ENCODE measurements at regions not wholly inside any gene's neighbourhood (a gene's known extent, or its start where the extent isn't known, plus 50 kb on each side); places are given as distances from the start of the nearest gene placed in this dataset.
"Not testable (repeated sequence)": the region's sequence is repeated elsewhere in the genome, so short reads cannot be mapped to it uniquely, and the experiment has no call there.

DNA sequence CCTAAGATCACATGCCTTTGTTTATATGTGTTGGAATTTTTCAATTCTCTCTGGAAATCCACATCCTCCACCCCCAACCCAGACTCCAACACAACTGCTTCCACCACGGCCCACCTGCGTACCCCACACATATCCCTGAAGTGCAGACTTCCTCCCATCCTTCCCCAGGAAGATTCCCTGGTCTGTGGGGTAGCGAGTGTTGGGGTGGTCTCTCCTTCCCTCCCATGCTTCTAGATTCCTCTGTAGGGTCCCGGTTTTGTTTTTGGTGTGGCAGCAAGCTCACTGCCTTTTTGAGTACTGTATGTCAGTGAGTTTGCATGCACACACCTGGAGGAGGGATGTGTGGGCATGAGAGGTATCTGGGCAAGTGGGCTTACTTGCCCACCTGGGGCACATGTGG, 127.6 kb downstream of the MRPL14 start:
- CTCF ChIA-PET: no interaction called here
- no peaks in the 10 kb centered on the region; the same call in 1 of the 2 replicates for H3K4me1 ChIP-seq (ENCODE audit: control insufficient read depth, insufficient read depth, low read length)
- in situ Hi-C loops (cut with HindIII; ENCODE audit: low pct_unique_long_range_greater_than_20kb, low sequenced_read_pairs): no loop called here
- no peaks in the 10 kb centered on the region for H3K9me3 ChIP-seq (ENCODE audit: control insufficient read depth, insufficient read depth, low read depth, low read length)
- POLR2A ChIA-PET: interaction anchor here (0.6 kb wide), 1 partner anchor 15 kb away, joined by 3 read pairs; no protein-coding TSS in a partner anchor
- no peak overlapping the region for H3K27ac ChIP-seq (ENCODE audit: low read length)
- TF ChIP-seq, protein P1, sequence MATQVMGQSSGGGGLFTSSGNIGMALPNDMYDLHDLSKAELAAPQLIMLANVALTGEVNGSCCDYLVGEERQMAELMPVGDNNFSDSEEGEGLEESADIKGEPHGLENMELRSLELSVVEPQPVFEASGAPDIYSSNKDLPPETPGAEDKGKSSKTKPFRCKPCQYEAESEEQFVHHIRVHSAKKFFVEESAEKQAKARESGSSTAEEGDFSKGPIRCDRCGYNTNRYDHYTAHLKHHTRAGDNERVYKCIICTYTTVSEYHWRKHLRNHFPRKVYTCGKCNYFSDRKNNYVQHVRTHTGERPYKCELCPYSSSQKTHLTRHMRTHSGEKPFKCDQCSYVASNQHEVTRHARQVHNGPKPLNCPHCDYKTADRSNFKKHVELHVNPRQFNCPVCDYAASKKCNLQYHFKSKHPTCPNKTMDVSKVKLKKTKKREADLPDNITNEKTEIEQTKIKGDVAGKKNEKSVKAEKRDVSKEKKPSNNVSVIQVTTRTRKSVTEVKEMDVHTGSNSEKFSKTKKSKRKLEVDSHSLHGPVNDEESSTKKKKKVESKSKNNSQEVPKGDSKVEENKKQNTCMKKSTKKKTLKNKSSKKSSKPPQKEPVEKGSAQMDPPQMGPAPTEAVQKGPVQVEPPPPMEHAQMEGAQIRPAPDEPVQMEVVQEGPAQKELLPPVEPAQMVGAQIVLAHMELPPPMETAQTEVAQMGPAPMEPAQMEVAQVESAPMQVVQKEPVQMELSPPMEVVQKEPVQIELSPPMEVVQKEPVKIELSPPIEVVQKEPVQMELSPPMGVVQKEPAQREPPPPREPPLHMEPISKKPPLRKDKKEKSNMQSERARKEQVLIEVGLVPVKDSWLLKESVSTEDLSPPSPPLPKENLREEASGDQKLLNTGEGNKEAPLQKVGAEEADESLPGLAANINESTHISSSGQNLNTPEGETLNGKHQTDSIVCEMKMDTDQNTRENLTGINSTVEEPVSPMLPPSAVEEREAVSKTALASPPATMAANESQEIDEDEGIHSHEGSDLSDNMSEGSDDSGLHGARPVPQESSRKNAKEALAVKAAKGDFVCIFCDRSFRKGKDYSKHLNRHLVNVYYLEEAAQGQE (IDR thresholded peaks at IDR 0.05; ENCODE audit: insufficient read depth in 1 of 2, low read depth in 2 of 2, low read length in 1 of 2): no peak
- no peak for TF ChIP-seq SIN3A (IDR thresholded peaks at IDR 0.05; ENCODE audit: borderline replicate concordance, insufficient read depth, low read depth, low read length)
- no peak for TF ChIP-seq POLR2AphosphoS5 (IDR thresholded peaks at IDR 0.05; ENCODE audit: low read depth, low read length)
- no peak for TF ChIP-seq TCF7L2 (IDR thresholded peaks at IDR 0.05; ENCODE audit: low read depth, low read length)
- TF ChIP-seq, protein P2, sequence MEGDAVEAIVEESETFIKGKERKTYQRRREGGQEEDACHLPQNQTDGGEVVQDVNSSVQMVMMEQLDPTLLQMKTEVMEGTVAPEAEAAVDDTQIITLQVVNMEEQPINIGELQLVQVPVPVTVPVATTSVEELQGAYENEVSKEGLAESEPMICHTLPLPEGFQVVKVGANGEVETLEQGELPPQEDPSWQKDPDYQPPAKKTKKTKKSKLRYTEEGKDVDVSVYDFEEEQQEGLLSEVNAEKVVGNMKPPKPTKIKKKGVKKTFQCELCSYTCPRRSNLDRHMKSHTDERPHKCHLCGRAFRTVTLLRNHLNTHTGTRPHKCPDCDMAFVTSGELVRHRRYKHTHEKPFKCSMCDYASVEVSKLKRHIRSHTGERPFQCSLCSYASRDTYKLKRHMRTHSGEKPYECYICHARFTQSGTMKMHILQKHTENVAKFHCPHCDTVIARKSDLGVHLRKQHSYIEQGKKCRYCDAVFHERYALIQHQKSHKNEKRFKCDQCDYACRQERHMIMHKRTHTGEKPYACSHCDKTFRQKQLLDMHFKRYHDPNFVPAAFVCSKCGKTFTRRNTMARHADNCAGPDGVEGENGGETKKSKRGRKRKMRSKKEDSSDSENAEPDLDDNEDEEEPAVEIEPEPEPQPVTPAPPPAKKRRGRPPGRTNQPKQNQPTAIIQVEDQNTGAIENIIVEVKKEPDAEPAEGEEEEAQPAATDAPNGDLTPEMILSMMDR (IDR thresholded peaks at IDR 0.05): no peak
- H3K36me3 ChIP-seq (ENCODE audit: control insufficient read depth, insufficient read depth, low read length): no peaks in the 10 kb centered on the region
- no peak overlapping the region for H3K4me3 ChIP-seq (ENCODE audit: low read depth in 2 of 2, low read length in 2 of 2)
- BruUV-seq (replicated peaks): no TSS peak
- ATAC-seq: no peak
- H3K27me3 ChIP-seq (ENCODE audit: control insufficient read depth, insufficient read depth, low read length): no peaks in the 10 kb centered on the region
- intact Hi-C loops (cut with micrococcal nuclease; ENCODE audit: unreplicated experiment): no loop called here
- DNase-seq (ENCODE audit: low read depth, low spot score): no peak

DNA sequence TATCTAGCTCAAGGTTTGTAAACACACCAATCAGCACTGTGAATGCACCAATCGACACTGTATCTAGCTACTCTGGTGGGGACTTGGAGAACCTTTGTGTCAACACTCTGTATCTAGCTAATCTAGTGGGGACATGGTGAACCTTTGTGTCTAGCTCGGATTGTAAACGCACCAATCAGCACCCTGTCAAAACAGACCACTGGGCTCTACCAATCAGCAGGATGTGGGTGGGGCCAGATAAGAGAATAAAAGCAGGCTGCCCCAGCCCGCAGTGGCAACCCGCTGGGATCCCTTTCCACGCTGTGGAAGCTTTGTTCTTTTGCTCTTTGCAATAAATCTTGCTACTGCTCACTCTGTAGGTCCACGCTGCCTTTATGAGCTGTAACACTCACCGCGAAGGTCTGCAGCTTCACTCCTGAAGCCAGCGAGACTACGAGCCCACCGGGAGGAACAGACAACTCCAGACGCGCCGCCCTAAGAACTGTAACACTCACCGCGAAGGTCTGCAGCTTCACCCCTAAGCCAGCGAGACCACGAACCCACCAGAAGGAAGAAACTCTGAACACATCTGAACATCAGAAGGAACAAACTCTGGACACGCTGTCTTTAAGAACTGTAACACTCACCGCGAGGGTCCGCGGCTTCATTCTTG, 128.5 kb downstream of the MRPL14 start:
- H3K4me1 ChIP-seq (ENCODE audit: control insufficient read depth, insufficient read depth, low read length); BruUV-seq (replicated peaks); H3K36me3 ChIP-seq (ENCODE audit: control insufficient read depth, insufficient read depth, low read length); in situ Hi-C loops (cut with HindIII; ENCODE audit: low pct_unique_long_range_greater_than_20kb, low sequenced_read_pairs); H3K4me3 ChIP-seq (ENCODE audit: low read depth in 2 of 2, low read length in 2 of 2); ATAC-seq; H3K9me3 ChIP-seq (ENCODE audit: control insufficient read depth, insufficient read depth, low read depth, low read length); DNase-seq (ENCODE audit: low read depth, low spot score); H3K27me3 ChIP-seq (ENCODE audit: control insufficient read depth, insufficient read depth, low read length); intact Hi-C loops (cut with micrococcal nuclease; ENCODE audit: unreplicated experiment); H3K27ac ChIP-seq (ENCODE audit: low read length); POLR2A ChIA-PET: not testable (repeated sequence)
- CTCF ChIA-PET: interaction anchor here (1.3 kb wide), 1 partner anchor 45 kb away, joined by 3 read pairs; no protein-coding TSS in a partner anchor

DNA sequence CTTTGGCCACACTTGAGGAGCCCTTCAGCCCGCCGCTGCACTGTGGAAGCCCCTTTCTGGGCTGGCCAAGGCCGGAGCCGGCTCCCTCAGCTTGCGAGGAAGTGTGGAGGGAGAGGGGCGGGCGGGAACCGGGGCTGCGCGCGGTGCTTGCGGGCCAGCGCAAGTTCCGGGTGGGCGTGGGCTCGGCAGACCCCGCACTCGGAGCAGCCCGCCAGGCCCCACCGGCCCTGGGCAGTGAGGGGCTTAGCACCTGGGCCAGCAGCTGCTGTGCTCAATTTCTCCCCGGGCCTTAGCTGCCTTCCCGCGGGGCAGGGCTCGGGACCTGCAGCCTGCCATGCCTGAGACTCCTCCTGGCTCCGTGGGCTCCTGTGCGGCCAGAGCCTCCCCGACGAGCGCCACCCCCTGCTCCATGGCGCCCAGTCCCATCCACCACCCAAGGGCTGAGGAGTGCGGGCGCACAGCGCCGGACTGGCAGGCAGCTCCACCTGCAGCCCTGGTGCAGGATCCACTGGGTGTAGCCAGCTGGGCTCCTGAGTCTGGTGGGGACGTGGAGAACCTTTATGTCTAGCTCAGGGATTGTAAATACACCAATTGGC, 129.2 kb downstream of the MRPL14 start:
- intact Hi-C loops (cut with micrococcal nuclease; ENCODE audit: unreplicated experiment); H3K4me3 ChIP-seq (ENCODE audit: low read depth in 2 of 2, low read length in 2 of 2); H3K36me3 ChIP-seq (ENCODE audit: control insufficient read depth, insufficient read depth, low read length); DNase-seq (ENCODE audit: low read depth, low spot score); ATAC-seq; H3K27me3 ChIP-seq (ENCODE audit: control insufficient read depth, insufficient read depth, low read length); POLR2A ChIA-PET; H3K27ac ChIP-seq (ENCODE audit: low read length); H3K4me1 ChIP-seq (ENCODE audit: control insufficient read depth, insufficient read depth, low read length); H3K9me3 ChIP-seq (ENCODE audit: control insufficient read depth, insufficient read depth, low read depth, low read length); in situ Hi-C loops (cut with HindIII; ENCODE audit: low pct_unique_long_range_greater_than_20kb, low sequenced_read_pairs); BruUV-seq (replicated peaks): not testable (repeated sequence)
- CTCF ChIA-PET: interaction anchor here (1.3 kb wide), 1 partner anchor 45 kb away, joined by 3 read pairs; no protein-coding TSS in a partner anchor

Data from Panc1 (cell line).